Smooth muscle cell (in vitro differentiated cells): ENCODE measurements at regions not wholly inside any gene's neighbourhood (a gene's known extent, or its start where the extent isn't known, plus 50 kb on each side); places are given as distances from the start of the nearest gene placed in this dataset.

Experiments used
- DNase-seq: peaks from one replicate; lab custom pipeline; 2025; ENCODE audit not compliant: unreplicated experiment; lab: John Stamatoyannopoulos, UW
- H2AFZ ChIP-seq: fragments of 200-600 bp; sonication (generic); 2 replicates; pipeline ENCODE4 v1.6.0; 2016; ENCODE audit warnings: antibody characterized with exemption, low read depth, mild to moderate bottlenecking
- H3F3A ChIP-seq: fragments of 200-600 bp; sonication (generic); 2 replicates; pipeline ENCODE4 v1.6.0; 2017; ENCODE audit warnings: antibody characterized with exemption, low read depth
- H3K27ac ChIP-seq: fragments of 200-600 bp; sonication (generic); 2 replicates; pipeline ENCODE4 v1.5.1; 2016; ENCODE audit warnings: low read depth, mild to moderate bottlenecking
- H3K27me3 ChIP-seq: fragments of 200-600 bp; sonication (generic); 2 replicates; pipeline ENCODE4 v1.6.1; 2016; ENCODE audit warnings: low read depth, mild to moderate bottlenecking
- H3K36me3 ChIP-seq: fragments of 200-600 bp; sonication (generic); 2 replicates; pipeline ENCODE4 v1.5.1; 2016; ENCODE audit warnings: low read depth
- H3K4me1 ChIP-seq: fragments of 200-600 bp; sonication (generic); 2 replicates; pipeline ENCODE4 v1.5.1; 2016; ENCODE audit warnings: low read depth
- H3K4me2 ChIP-seq: fragments of 200-600 bp; sonication (generic); 2 replicates; pipeline ENCODE4 v1.6.0; 2016; ENCODE audit warnings: mild to moderate bottlenecking
- H3K4me3 ChIP-seq: fragments of 200-600 bp; sonication (generic); 2 replicates; pipeline ENCODE4 v1.5.1; 2016; ENCODE audit warnings: mild to moderate bottlenecking
- H3K79me2 ChIP-seq: fragments of 200-600 bp; sonication (generic); 2 replicates; pipeline ENCODE4 v1.6.0; 2016; ENCODE audit warnings: low read depth, mild to moderate bottlenecking
- H3K9ac ChIP-seq: fragments of 200-600 bp; sonication (generic); 2 replicates; pipeline ENCODE4 v1.6.0; 2016; ENCODE audit warnings: low read depth
- H3K9me3 ChIP-seq: fragments of 200-600 bp; sonication (generic); replicated peaks from 2 replicates; pipeline ENCODE4 v1.5.1; 2016; ENCODE audit warnings: low read depth
- H4K20me1 ChIP-seq: fragments of 200-600 bp; sonication (generic); 2 replicates; pipeline ENCODE4 v1.6.0; 2016; ENCODE audit warnings: low read depth
- WGBS: methylation state at CpG from one replicate; pipeline ENCODE4 v1.1.7; 2016; ENCODE audit warnings: low lambda C conversion rate; 5-methylcytosine and 5-hydroxymethylcytosine counted together
- TF ChIP-seq, protein P1 (sequence below): fragments of 200-600 bp; sonication (generic); IDR thresholded peaks from 2 replicates; pipeline ENCODE4 v1.5.1; 2017; ENCODE audit warnings: borderline replicate concordance, mild to moderate bottlenecking, antibody characterized with exemption; ENCODE audit not compliant: insufficient read depth, poor library complexity, severe bottlenecking

DNA sequence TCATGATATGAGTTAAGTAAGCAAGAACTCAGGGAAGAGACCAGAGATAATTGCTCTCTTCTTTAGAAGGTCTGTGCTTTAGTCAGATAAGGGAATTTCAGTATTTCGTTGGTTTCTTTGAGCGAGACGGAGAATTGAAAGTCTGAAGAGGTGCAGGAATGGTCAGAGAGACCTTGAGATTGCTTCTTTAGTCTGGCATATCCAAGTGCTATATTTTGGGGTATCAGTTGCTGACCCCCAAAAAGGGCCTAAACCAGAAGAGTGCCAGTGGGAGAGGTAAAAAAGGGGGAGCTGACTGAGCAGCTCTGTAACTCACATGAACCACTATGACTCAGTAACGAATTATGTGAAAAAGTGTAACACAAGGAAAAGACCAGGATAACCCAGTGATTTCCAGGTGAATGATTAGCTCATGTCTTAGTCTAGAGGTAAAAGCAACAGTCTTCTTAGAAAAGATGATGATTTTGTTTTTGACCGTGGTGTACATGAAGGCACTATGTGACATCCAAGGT is 932.9 kb downstream of the TDRD15 start:
- H3K9ac ChIP-seq, result no peak overlapping the region
- no peak overlapping the region for H3K4me3 ChIP-seq
- no peaks in the 10 kb centered on the region for H3K79me2 ChIP-seq
- H4K20me1 ChIP-seq, result no peaks in the 10 kb centered on the region
- H3K4me1 ChIP-seq, result no peaks in the 10 kb centered on the region
- no peak overlapping the region for H3K4me2 ChIP-seq
- H3K27me3 ChIP-seq, result no peaks in the 10 kb centered on the region
- no peaks in the 10 kb centered on the region for H3F3A ChIP-seq
- H2AFZ ChIP-seq, result no peak overlapping the region
- TF ChIP-seq, protein P1, sequence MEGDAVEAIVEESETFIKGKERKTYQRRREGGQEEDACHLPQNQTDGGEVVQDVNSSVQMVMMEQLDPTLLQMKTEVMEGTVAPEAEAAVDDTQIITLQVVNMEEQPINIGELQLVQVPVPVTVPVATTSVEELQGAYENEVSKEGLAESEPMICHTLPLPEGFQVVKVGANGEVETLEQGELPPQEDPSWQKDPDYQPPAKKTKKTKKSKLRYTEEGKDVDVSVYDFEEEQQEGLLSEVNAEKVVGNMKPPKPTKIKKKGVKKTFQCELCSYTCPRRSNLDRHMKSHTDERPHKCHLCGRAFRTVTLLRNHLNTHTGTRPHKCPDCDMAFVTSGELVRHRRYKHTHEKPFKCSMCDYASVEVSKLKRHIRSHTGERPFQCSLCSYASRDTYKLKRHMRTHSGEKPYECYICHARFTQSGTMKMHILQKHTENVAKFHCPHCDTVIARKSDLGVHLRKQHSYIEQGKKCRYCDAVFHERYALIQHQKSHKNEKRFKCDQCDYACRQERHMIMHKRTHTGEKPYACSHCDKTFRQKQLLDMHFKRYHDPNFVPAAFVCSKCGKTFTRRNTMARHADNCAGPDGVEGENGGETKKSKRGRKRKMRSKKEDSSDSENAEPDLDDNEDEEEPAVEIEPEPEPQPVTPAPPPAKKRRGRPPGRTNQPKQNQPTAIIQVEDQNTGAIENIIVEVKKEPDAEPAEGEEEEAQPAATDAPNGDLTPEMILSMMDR, result no peak
- DNase-seq, result no peak
- H3K27ac ChIP-seq, result no peak overlapping the region
- no peaks in the 10 kb centered on the region for H3K9me3 ChIP-seq
- 93% methylated on average over 5 of the region's 5 CpGs for WGBS
- H3K36me3 ChIP-seq, result no peaks in the 10 kb centered on the region

DNA sequence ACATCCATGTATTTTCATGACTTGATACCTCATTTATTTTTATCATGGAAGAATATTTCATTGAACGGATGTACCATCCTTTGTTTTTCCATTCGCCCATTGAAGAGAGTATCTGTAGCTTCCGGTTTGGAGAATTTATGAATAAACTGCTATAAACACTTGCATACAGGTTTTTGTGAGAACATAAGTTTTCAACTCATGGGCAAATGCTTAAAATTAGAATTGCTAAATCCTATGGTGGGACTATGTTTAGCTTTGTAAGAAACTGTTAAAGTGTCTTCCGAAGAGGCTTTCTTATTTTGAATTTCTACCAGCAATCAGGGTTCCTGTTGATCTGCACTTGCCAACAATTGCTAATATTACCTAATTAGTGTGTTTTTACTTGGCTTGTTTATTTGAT is 938.9 kb downstream of the TDRD15 start:
- Histone ChIP-seq H3F3A (no peaks in the 10 kb centered on the region), H3K9ac (no peak overlapping the region), H3K9me3 (no peaks in the 10 kb centered on the region), H3K4me1 (no peaks in the 10 kb centered on the region), H3K79me2 (no peaks in the 10 kb centered on the region), H3K4me2 (no peak overlapping the region), H3K27ac (no peak overlapping the region), H3K4me3 (no peak overlapping the region), H4K20me1 (no peaks in the 10 kb centered on the region), H2AFZ (no peak overlapping the region), H3K36me3 (no peaks in the 10 kb centered on the region), H3K27me3 (no peaks in the 10 kb centered on the region)
- WGBS, result 96% methylated on average over 4 of the region's 4 CpGs
- TF ChIP-seq, protein P1, result no peak
- no peak for DNase-seq

DNA sequence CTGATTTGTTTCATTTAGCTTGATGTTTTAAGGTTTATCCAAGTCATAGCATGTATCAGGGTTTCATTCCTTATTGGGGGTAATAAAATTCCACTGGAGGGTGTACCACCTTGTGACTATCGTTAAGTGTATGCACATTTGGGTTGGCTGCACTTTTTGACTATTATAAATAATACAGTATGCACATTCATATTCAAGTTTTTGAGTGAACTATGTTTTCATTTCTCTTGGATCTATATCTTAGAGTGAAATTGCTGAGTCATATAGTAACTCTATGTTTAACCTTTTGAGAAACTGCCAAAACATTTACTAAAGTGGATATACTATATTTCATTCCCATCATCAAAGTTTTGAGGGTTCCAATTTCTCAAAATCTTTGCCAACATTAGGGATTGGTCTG is 952.7 kb downstream of the TDRD15 start:
- H3K4me2 ChIP-seq, result no peak overlapping the region
- no peaks in the 10 kb centered on the region for H3F3A ChIP-seq
- H4K20me1 ChIP-seq, result no peaks in the 10 kb centered on the region
- no peak for DNase-seq
- H3K4me3 ChIP-seq, result no peak overlapping the region
- H3K4me1 ChIP-seq, result peaks cover 3% of the 10 kb centered on the region
- no peak overlapping the region for H3K9ac ChIP-seq
- H3K36me3 ChIP-seq, result no peaks in the 10 kb centered on the region
- no peaks in the 10 kb centered on the region for H3K27me3 ChIP-seq
- no peaks in the 10 kb centered on the region for H3K9me3 ChIP-seq
- H3K27ac ChIP-seq, result no peak overlapping the region
- H2AFZ ChIP-seq, result no peak overlapping the region
- TF ChIP-seq, protein P1, result no peak
- H3K79me2 ChIP-seq, result no peaks in the 10 kb centered on the region
- WGBS, result 91% methylated on average over 1 of the region's 1 CpG

DNA sequence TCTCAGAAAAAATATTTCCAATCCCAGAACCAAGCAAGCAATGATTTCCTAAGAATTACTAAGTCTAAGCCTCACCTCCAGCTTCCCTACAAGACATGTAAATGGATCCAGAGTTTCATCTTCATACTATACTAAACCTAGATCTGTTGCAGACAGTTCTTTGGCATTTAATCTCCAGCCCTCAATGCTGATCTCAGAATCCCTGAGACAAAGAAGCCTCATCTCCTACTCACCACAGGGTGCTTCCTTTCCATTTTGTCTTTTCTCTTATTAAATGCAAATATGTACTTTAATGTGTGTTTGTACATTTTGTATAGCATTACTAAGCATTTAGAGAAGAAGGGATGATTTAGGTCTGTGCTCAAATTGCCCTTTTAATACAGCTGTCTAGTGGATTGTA is 954.9 kb downstream of the TDRD15 start:
- Histone ChIP-seq H4K20me1 (no peaks in the 10 kb centered on the region), H3K4me1 (peaks cover 3% of the 10 kb centered on the region), H3K9ac (no peak overlapping the region), H3K27ac (no peak overlapping the region), H3K4me3 (no peak overlapping the region), H3F3A (no peaks in the 10 kb centered on the region), H3K79me2 (no peaks in the 10 kb centered on the region), H3K36me3 (no peaks in the 10 kb centered on the region), H3K27me3 (no peaks in the 10 kb centered on the region), H3K4me2 (no peak overlapping the region), H3K9me3 (no peaks in the 10 kb centered on the region), H2AFZ (no peak overlapping the region)
- TF ChIP-seq, protein P1, result no peak
- DNase-seq, result no peak
